Mesothelial cell of epicardium (in vitro differentiated cells): ENCODE measurements at regions not wholly inside any gene's neighbourhood (a gene's known extent, or its start where the extent isn't known, plus 50 kb on each side); places are given as distances from the start of the nearest gene placed in this dataset.

ENCODE experiments used
- DNase-seq, 2 experiments: peaks; one replicate each; pipeline ENCODE4 v3.0.0; 2021; ENCODE audit warnings: low spot score in 2 of 2; ENCODE audit not compliant: unreplicated experiment in 2 of 2
- H3K27ac Mint-ChIP-seq: 2 replicates; pipeline ENCODE4 v1.8.0; 2021; ENCODE audit warnings: mixed read lengths
- H3K27me3 Mint-ChIP-seq: 2 replicates; pipeline ENCODE4 v1.8.0; 2021; ENCODE audit warnings: low read depth, mixed read lengths
- H3K36me3 Mint-ChIP-seq: 2 replicates; pipeline ENCODE4 v1.8.0; 2021; ENCODE audit warnings: mixed read lengths
- H3K4me1 Mint-ChIP-seq: 2 replicates; pipeline ENCODE4 v1.8.0; 2021; ENCODE audit warnings: mixed read lengths
- H3K4me3 Mint-ChIP-seq: 2 replicates; pipeline ENCODE4 v1.8.0; 2021; ENCODE audit warnings: mild to moderate bottlenecking, moderate library complexity, mixed read lengths
- H3K9me3 Mint-ChIP-seq: 2 replicates; pipeline ENCODE4 v1.8.0; 2021; ENCODE audit warnings: mixed read lengths
- TF ChIP-seq, protein P1 (sequence below): fragments of 200-600 bp; sonication (generic); IDR thresholded peaks from one replicate; pipeline ENCODE4 v1.5.0; 2021; ENCODE audit warnings: antibody characterized with exemption; ENCODE audit not compliant: unreplicated experiment

DNA sequence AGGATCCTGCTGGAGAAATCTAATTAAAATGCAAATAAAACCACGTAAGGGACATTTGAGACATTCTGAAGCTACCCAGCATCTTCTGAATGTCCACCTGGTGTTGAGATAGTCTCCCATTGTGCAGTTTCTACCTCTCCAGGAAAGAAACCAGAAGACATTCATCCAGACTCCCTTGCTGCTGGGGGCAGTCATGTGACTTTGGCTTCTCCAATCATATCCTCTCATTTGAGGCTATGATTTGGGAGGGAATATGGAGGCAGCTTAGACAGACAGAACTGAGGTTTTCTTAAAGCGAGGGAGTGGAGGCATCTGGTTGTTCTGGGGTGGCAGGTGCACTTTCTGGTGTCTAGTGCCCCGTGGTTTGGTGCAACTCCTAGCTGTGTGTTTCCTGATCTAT is 315.2 kb upstream of the SULF2 start:
- DNase-seq, result no peak
- Mint-ChIP-seq H3K27ac (no peak overlapping the region), H3K4me3 (no peak overlapping the region), H3K36me3 (no peaks in the 10 kb centered on the region), H3K4me1 (peaks cover 5% of the 10 kb centered on the region), H3K9me3 (no peaks in the 10 kb centered on the region), H3K27me3 (peaks cover 16% of the 10 kb centered on the region)
- TF ChIP-seq, protein P1, sequence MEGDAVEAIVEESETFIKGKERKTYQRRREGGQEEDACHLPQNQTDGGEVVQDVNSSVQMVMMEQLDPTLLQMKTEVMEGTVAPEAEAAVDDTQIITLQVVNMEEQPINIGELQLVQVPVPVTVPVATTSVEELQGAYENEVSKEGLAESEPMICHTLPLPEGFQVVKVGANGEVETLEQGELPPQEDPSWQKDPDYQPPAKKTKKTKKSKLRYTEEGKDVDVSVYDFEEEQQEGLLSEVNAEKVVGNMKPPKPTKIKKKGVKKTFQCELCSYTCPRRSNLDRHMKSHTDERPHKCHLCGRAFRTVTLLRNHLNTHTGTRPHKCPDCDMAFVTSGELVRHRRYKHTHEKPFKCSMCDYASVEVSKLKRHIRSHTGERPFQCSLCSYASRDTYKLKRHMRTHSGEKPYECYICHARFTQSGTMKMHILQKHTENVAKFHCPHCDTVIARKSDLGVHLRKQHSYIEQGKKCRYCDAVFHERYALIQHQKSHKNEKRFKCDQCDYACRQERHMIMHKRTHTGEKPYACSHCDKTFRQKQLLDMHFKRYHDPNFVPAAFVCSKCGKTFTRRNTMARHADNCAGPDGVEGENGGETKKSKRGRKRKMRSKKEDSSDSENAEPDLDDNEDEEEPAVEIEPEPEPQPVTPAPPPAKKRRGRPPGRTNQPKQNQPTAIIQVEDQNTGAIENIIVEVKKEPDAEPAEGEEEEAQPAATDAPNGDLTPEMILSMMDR, result no peak

DNA sequence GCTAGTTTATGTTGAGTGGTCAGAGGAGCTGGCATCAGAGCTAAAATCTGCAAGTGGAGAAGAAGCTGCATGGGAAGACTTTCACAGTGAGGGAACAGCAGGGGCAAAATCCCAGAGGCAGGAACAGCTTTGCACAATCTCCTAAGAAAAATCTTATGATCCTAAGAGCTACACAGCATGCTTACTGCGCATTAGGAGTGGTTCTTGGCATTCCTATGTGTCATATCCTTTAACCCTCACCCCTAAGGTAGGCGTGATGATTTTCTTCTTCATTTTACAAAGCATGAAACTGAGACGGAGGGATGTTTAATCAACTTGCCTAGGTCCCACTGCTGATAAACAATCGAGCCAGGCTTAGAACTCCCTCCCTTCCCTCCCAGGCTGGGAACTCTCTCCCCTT is 313.6 kb upstream of the SULF2 start:
- peaks cover 16% of the 10 kb centered on the region for H3K27me3 Mint-ChIP-seq
- H3K9me3 Mint-ChIP-seq, result no peaks in the 10 kb centered on the region
- peaks cover 5% of the 10 kb centered on the region for H3K4me1 Mint-ChIP-seq
- TF ChIP-seq, protein P1, result no peak
- no peak for DNase-seq
- H3K36me3 Mint-ChIP-seq, result no peaks in the 10 kb centered on the region
- no peak overlapping the region for H3K4me3 Mint-ChIP-seq
- H3K27ac Mint-ChIP-seq, result peak overlapping the region; percentile 35

DNA sequence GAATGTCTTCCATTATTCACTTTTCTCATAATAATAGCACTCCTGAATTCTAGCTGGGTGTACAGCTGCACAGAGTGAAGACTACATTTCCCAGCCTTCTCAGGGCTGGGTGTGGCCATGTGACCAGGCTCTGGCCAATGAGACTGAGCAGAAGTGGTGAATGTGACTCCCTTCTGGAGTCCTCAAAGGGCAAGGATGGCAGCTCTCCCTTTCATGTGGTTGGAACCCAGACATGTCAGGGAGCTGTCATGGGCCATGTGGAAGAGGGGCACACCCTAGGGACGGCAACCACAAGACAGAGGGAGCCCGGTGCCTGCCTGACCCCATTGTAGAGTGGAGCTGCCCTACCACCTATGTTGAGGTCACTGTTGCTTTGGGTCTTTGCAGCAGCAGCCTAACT is 312.8 kb upstream of the SULF2 start:
- peaks cover 18% of the 10 kb centered on the region for H3K27me3 Mint-ChIP-seq
- peaks cover 5% of the 10 kb centered on the region for H3K4me1 Mint-ChIP-seq
- H3K4me3 Mint-ChIP-seq, result no peak overlapping the region
- DNase-seq, result no peak
- H3K27ac Mint-ChIP-seq, result no peak overlapping the region
- no peaks in the 10 kb centered on the region for H3K36me3 Mint-ChIP-seq
- no peaks in the 10 kb centered on the region for H3K9me3 Mint-ChIP-seq
- TF ChIP-seq, protein P1, result no peak

DNA sequence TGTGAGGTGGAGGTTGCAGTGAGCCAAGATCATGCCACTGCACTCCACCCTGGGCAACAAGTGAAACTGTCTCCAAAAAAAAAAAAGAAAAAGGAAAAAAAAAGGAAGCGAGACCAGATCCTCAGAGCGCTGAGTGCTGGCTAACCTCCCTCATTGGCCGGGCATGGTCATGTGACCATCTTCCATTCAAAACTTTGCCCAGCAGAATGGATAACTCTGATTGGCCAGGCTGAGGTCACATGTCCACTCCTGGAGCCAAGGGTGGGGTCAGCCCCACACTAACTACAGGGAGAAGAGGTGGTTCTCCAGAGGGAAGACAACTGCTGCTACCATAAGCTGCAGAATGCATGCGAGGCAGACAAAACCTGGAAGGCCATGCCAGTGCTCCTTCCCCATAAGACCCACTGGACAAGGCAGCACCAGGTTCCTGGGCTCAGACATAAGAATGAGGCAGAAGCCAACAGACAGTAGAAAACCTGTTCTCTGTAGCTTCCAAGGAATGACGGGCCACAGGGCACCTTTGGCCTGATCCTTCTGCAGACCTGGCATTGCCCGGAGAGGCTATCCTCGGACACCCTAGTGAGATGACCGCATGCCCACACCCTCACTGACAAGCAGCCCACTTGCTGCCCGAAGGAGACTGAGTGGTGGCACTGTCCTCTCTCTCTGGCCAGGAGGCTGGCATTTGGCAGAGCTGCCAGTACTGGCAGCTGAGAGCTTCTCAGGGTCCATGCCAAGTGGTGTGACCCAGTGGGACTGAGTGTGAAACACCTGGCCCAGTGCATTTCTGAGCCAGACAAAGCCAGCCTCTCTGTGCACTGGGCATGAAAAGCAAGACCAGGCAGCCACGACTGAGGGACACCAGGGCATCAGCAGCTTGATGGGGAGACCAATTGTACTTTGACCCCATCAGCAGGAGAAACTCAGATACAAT is 311.9 kb upstream of the SULF2 start:
- peaks cover 18% of the 10 kb centered on the region for H3K27me3 Mint-ChIP-seq
- no peak for DNase-seq
- no peak overlapping the region for H3K4me3 Mint-ChIP-seq
- no peak overlapping the region for H3K27ac Mint-ChIP-seq
- H3K4me1 Mint-ChIP-seq, result peaks cover 5% of the 10 kb centered on the region
- TF ChIP-seq, protein P1, result no peak
- H3K36me3 Mint-ChIP-seq, result no peaks in the 10 kb centered on the region
- no peaks in the 10 kb centered on the region for H3K9me3 Mint-ChIP-seq

DNA sequence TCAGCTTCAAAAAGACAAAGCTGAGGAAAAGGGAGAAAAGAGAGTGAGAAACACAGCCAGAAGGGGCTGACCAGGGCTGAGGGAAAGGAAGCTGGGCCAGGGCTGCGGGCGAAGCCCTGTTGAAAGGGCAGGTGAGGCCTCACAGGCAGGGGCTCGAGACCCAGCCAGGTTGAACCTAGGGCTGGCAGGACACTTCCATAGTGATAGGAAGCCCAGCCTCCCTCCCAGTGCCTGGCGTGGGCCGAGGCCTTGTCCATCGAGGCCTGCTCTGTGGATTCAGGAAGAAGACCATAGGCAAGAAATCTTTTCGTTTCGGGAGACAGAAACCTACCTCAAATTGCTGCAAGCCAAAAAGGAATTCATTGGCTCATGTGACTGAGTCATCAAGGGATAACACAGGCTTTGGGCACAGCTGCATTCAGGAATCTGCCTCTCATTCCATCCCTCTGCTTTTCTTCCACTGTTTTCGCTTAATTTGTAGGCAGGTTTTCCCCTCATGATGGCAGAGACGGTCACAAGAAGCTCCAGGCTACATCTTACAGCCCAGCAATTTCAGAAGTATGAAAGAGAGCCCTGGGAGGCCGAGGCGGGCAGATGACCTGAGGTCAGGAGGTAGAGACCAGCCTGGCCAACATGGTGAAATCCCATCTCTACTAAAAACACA is 311.1 kb upstream of the SULF2 start:
- no peak overlapping the region for H3K27ac Mint-ChIP-seq
- H3K9me3 Mint-ChIP-seq, result no peaks in the 10 kb centered on the region
- TF ChIP-seq, protein P1, result no peak
- H3K36me3 Mint-ChIP-seq, result no peaks in the 10 kb centered on the region
- peaks cover 5% of the 10 kb centered on the region for H3K4me1 Mint-ChIP-seq
- peaks cover 16% of the 10 kb centered on the region for H3K27me3 Mint-ChIP-seq
- H3K4me3 Mint-ChIP-seq, result no peak overlapping the region
- DNase-seq, result no peak
